ENCODE measurements at regions not wholly inside any gene's neighbourhood (a gene's known extent, or its start where the extent isn't known, plus 50 kb on each side); places are given as distances from the start of the nearest gene placed in this dataset.
"Not testable (repeated sequence)": the region's sequence is repeated elsewhere in the genome, so short reads cannot be mapped to it uniquely, and the experiment has no call there.

- not testable (repeated sequence) for H3K9me3 ChIP-seq (ENCODE audit: control insufficient read depth, low read depth, low read length); H3K27me3 Mint-ChIP-seq (ENCODE audit: low read depth); H3K27ac ChIP-seq (ENCODE audit: insufficient read length, low read depth, low read length); H3K4me1 ChIP-seq (ENCODE audit: insufficient read depth, low read length); H3K4me2 ChIP-seq (ENCODE audit: insufficient read depth, insufficient read length, low read length); H3K18ac ChIP-seq (ENCODE audit: insufficient read length, low read depth, low read length); H3K36me3 Mint-ChIP-seq (ENCODE audit: insufficient read depth in 1 of 3, low read depth in 3 of 3); H4K8ac ChIP-seq (replicated peaks; ENCODE audit: insufficient read length, low read depth, low read length); H2BK120ac ChIP-seq (ENCODE audit: low read depth, low read length, poor library complexity, severe bottlenecking); H3K23me2 ChIP-seq (ENCODE audit: insufficient read length, low read depth, low read length, poor library complexity, severe bottlenecking); H4K91ac ChIP-seq (ENCODE audit: insufficient read length, low read depth, low read length); H3K9ac ChIP-seq (ENCODE audit: extremely low read depth, insufficient read length, low read length); H2BK20ac ChIP-seq (ENCODE audit: low read depth, low read length, poor library complexity, severe bottlenecking); H2BK5ac ChIP-seq (ENCODE audit: insufficient read length, low read length); H2BK15ac ChIP-seq (ENCODE audit: low read depth, low read length); DNase-seq; H2AK5ac ChIP-seq (ENCODE audit: insufficient read length, low read length); H3K9me3 Mint-ChIP-seq; H2AFZ ChIP-seq (ENCODE audit: low read length); H3K79me2 ChIP-seq (ENCODE audit: insufficient read depth, low read length); H3K14ac ChIP-seq (ENCODE audit: insufficient read depth, low read length); H4K5ac ChIP-seq (ENCODE audit: insufficient read length, low read depth, low read length); H3K56ac ChIP-seq (ENCODE audit: insufficient read length, low read depth, low read length); H4K20me1 ChIP-seq (ENCODE audit: control insufficient read depth, insufficient read depth, insufficient read length); H3K4ac ChIP-seq (ENCODE audit: low read depth, low read length); H3T11ph ChIP-seq (ENCODE audit: low read length); H3K27ac Mint-ChIP-seq; H3K4me1 Mint-ChIP-seq; H3K4me3 Mint-ChIP-seq; H2BK12ac ChIP-seq (ENCODE audit: insufficient read length, low read depth, low read length); H3K27me3 ChIP-seq (ENCODE audit: insufficient read depth, low read length); H3K23ac ChIP-seq (ENCODE audit: insufficient read length, low read depth, low read length); H3K79me1 ChIP-seq (ENCODE audit: insufficient read depth, low read depth, low read length, poor library complexity, severe bottlenecking)
- WGBS (ENCODE audit: extremely low coverage, insufficient read length, low lambda C conversion rate), result no CpG with 5 or more reads among the region's 12 CpGs
Observed at GRCh38 chr22:15823178-15823577, 133.4 kb downstream of the POTEH start.

- not testable (repeated sequence) for H3K56ac ChIP-seq (ENCODE audit: insufficient read length, low read depth, low read length); H2BK20ac ChIP-seq (ENCODE audit: low read depth, low read length, poor library complexity, severe bottlenecking); H4K8ac ChIP-seq (replicated peaks; ENCODE audit: insufficient read length, low read depth, low read length); H4K91ac ChIP-seq (ENCODE audit: insufficient read length, low read depth, low read length); H2AFZ ChIP-seq (ENCODE audit: low read length); H3K27ac ChIP-seq (ENCODE audit: insufficient read length, low read depth, low read length); H3K4me2 ChIP-seq (ENCODE audit: insufficient read depth, insufficient read length, low read length); H3K9me3 ChIP-seq (ENCODE audit: control insufficient read depth, low read depth, low read length); H2BK5ac ChIP-seq (ENCODE audit: insufficient read length, low read length); H2BK15ac ChIP-seq (ENCODE audit: low read depth, low read length); H4K20me1 ChIP-seq (ENCODE audit: control insufficient read depth, insufficient read depth, insufficient read length); H2BK12ac ChIP-seq (ENCODE audit: insufficient read length, low read depth, low read length); DNase-seq; H3K4me1 Mint-ChIP-seq; H3K23me2 ChIP-seq (ENCODE audit: insufficient read length, low read depth, low read length, poor library complexity, severe bottlenecking); H4K5ac ChIP-seq (ENCODE audit: insufficient read length, low read depth, low read length); H3K27me3 Mint-ChIP-seq (ENCODE audit: low read depth); H3K27me3 ChIP-seq (ENCODE audit: insufficient read depth, low read length); H2AK5ac ChIP-seq (ENCODE audit: insufficient read length, low read length); H3K27ac Mint-ChIP-seq; H3K4me1 ChIP-seq (ENCODE audit: insufficient read depth, low read length); H3K36me3 Mint-ChIP-seq (ENCODE audit: insufficient read depth in 1 of 3, low read depth in 3 of 3); H3T11ph ChIP-seq (ENCODE audit: low read length); H3K4me3 Mint-ChIP-seq; H2BK120ac ChIP-seq (ENCODE audit: low read depth, low read length, poor library complexity, severe bottlenecking); H3K79me2 ChIP-seq (ENCODE audit: insufficient read depth, low read length); H3K4ac ChIP-seq (ENCODE audit: low read depth, low read length); H3K18ac ChIP-seq (ENCODE audit: insufficient read length, low read depth, low read length); H3K23ac ChIP-seq (ENCODE audit: insufficient read length, low read depth, low read length); H3K14ac ChIP-seq (ENCODE audit: insufficient read depth, low read length); H3K79me1 ChIP-seq (ENCODE audit: insufficient read depth, low read depth, low read length, poor library complexity, severe bottlenecking); H3K9me3 Mint-ChIP-seq; H3K9ac ChIP-seq (ENCODE audit: extremely low read depth, insufficient read length, low read length)
- no CpG with 5 or more reads among the region's 2 CpGs for whole genome bisulfite sequencing (ENCODE audit: extremely low coverage, insufficient read length, low lambda C conversion rate)
Observed at GRCh38 chr22:15832235-15832634, 142.4 kb downstream of the POTEH start.

Data from H9 (cell line).